Myocyte (in vitro differentiated cells): ENCODE measurements at regions not wholly inside any gene's neighbourhood (a gene's known extent, or its start where the extent isn't known, plus 50 kb on each side); places are given as distances from the start of the nearest gene placed in this dataset.
"Not testable (repeated sequence)": the region's sequence is repeated elsewhere in the genome, so short reads cannot be mapped to it uniquely, and the experiment has no call there.

Experiments used
- DNase-seq: peaks from one replicate; pipeline ENCODE4 v3.0.0-alpha.2; 2012; ENCODE audit warnings: low read depth

DNA sequence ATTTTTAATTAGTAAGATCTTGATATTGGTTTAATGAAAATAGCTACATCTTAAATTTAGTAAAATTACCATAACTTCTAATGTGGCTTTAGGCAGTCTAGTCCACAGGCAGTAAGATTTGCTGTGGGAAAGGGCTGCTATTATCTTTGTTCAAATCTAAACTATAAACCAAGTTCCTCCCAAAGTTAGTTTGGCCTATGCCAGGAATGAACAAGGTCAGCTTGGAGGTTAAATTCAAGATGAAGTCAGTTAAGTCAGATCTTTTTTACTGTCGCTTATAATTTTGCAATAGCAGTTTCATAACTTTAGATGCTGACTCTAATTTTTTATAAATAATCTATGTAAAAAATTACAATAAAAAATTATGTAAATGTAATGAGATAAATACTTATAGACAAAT, 1016.9 kb upstream of the ALCAM start:
- DNase-seq: no peak

DNA sequence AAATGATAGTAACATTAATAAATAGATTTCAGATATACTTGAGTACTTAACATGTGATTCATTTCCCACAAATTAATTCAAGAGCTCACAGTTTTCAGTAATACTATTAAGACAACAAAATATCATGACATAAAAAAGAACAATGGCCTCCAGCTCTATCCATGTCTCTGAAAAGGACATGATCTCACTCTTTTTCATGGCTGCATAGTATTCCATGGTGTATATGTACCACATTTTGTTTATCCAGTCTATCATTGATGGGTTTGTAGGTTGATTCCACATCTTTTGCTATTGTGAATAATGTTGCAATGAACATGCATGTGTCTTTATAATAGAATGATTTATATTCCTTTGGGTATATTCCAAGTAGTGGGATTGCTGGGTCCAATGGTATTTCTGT, 1012.8 kb upstream of the ALCAM start:
- no peak for DNase-seq

DNA sequence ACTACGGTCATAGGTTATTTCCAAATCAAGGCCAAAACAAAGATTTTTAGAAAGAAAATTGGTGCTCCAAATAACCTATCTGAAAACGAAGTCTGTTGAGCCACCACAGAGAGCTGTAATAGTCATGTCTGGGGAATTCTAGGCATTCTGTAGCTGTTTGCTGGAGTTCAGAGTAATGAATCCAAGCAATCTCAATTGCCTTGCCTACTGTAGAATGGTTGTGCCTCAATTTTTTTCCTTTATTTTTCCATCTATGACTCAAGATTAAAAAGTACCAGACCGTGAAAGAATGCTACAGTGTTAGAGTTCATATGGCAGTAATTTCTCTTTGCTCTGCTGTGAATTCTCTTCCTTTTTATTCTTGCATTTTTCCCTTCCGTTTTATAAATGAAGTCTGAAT, 1007.2 kb upstream of the ALCAM start:
- peak; percentile 67 for DNase-seq

GRCh38 chr3:104360038-104360437, 1006.7 kb upstream of the ALCAM start:
- DNase-seq: peak; percentile 35

DNA sequence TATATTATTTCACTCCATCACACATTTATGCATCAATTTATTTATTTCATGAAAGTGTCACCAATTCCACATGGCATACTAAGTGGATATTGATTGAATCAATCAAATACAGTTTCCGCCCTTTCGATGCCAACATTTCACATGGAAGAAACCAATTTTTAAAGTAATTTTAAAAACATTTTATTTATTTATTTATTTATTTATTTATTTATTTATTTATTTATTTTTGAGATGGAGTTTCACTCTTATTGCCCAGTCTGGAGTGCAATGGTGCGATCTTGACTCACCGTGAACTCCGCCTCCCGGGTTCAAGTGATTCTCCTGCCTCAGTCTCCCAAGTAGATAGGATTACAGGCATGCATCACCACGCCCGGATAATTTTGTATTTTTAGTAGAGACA, 1005.0 kb upstream of the ALCAM start:
- DNase-seq: not testable (repeated sequence)

DNA sequence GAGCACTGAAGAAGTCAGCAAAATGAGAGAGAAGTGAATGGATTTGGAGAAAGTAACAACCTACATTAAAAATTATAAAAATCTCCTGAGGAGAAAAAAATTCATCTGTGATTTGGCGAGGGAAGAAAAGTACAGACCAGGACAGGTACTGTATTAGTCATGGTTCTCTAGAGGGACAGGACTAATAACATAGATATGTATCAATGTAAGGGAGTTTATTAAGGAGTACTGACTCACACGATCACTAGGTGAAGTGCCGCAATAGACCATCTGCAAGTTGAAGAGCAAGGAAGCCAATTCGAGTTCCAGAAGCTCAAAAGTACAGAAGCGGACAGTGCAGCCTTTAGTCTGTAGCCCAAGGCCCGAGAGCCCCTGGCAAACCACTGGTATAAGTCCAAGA, 1004.4 kb upstream of the ALCAM start:
- DNase-seq: no peak

DNA sequence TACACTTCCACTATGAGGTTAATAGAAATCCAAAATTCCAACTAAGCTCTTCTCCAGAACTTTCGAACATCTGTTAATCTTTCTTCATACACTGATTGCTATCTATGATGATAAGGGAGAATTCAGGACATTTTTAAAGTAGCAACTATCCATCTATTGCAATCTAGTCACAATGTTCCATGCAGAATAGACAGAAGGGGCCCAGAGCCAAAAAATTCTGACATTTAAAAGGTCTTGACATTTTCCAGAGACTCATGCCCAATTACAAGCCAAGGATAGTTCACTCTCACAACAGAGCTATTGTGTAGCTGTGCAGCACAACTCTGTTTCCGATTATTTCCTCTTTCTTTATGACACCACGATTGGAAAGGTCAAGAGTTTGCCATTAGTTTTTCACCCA, 999.7 kb upstream of the ALCAM start:
- DNase-seq: no peak

DNA sequence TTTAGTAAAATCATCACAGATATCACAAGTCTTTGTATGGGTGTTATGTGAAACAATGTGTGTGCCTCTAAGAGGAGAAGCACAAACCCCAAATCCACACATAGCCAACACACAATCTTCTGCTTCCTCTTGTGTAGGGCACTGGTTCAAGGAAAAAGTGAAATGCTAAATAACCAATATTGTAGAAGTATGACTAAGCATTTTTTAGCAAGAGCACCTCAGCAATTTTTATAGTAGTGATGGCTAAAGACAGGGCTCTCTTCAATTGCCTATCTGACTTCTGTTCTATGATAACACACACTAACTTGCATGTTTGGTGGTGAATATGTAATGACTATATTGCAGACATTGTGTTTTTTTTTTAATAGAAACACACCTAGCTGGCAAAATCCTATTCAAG, 997.9 kb upstream of the ALCAM start:
- no peak for DNase-seq

- no peak for DNase-seq
These were observed 981.3 kb upstream of the ALCAM start for GRCh38 chr3:104385421-104385820.

DNA sequence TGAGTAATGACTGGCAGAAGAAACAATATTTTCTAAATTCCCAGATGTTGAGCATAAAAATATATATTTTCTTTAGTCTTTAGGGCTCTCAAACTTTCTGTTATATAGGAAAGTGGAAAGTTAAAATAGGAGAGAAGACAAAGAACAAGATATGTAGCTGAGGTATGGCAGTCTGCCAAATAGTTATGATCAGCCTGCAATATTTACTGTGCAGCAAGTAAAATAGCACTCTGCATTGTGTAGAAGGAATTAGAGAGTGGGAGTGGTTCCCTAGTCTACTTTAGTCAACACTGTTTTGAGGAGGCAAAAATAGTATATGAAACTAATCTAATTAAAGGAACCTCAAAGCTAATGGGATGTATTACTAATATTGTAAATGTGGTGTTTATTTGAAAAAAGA, 978.1 kb upstream of the ALCAM start:
- DNase-seq: peak; percentile 24

DNA sequence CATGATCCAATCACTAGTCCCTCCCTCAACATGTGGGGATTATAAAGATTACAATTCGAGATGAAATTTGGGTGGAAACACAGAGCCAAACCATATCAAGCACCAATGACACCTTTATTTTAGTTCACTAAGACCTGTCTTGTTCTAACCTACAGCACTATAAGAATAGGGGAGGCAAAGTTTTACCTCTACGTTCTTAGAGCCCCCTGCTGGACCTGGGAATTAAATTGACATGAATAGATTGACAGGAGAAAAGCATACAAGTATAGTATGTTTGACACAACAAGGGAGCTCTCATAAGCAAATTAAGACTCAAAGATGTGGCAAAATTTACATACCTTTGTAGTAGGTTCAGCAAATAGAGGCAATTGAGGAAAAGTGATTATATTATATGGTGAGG, 974.4 kb upstream of the ALCAM start:
- no peak for DNase-seq

DNA sequence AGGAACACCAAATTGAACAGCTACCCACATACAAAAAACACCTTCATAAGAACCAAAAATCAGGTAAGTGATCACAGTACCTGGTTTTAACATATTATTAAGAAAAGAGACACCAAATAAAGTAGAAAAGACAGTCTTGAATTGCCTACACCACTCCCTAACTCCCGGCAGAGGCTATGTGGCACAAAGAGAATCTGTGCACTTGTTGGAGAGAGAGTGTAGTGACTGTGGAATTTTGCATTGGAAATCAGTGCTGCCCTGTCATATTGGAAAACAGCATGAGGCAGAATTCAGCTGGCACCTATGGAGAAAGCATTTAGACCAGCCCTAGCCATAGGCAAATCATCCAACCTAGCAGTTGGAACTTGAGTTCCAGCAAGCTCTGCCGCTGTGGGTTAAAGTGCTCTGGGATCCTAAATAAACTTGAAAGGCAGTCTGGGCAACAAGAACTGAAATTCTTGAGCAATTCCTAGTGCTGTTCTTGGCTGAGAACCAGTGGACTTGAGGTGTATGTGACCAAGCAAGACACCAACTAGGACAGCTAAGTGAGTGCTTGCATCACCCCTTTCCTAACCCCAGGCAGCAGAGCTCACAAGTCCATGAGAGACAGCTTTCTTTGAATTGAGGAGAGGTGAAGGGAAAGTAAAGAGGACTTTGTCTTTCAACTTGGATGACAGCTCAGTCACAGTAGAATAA, 969.6 kb upstream of the ALCAM start:
- peak; percentile 11 for DNase-seq

- peak; percentile 78 for DNase-seq
These were observed 969.0 kb upstream of the ALCAM start for GRCh38 chr3:104397713-104398112.

GRCh38 chr3:104402902-104403301, 963.8 kb upstream of the ALCAM start:
- no peak for DNase-seq

DNA sequence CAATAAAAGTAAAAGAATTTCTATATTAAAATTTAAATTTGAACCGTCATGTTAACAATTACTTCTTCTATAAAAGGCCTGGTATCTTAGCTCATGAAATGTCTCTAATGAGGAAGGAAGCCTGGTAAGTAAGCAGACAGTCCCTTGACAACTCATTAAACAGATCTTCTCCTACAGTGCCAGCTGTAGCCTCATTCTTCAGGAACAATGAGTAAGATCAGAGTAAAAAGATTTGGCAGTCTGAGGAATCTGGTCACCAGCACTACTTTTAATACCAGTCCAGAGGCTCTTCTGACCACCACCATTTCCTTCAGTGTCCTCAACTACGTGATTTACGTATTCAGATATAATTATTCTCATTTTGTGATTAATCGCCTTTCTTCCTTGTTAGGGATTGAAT, 955.0 kb upstream of the ALCAM start:
- peak; percentile 6 for DNase-seq

- DNase-seq: no peak
These were observed 953.8 kb upstream of the ALCAM start for GRCh38 chr3:104412608-104413580.

DNA sequence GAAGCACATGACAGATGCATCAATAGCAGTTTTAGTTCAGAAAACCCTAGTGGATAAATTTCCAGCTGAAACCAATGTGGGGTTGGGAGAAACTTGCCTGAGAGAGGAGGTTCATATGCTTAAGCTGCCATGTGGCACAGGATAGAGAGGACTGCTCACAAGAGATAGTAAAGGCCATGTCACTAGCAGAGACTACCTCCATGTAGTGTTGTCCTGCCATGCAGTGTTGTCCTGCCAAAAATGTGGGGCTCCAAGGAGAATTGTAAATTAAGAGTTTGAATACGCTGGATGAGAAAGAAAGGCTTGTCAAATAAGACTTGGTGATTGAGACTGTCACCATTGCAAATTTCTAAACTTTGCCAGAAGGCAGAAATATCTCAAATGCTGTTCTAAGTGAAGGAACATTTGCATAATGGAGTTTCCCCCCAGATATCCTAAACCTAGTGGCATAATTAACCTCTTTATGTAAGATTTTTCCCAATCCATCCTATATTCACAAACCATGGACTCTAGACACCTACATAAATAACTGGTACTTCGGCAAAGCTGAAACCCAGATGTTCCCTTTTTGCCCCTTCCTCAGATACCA, 938.3 kb upstream of the ALCAM start:
- no peak for DNase-seq

DNA sequence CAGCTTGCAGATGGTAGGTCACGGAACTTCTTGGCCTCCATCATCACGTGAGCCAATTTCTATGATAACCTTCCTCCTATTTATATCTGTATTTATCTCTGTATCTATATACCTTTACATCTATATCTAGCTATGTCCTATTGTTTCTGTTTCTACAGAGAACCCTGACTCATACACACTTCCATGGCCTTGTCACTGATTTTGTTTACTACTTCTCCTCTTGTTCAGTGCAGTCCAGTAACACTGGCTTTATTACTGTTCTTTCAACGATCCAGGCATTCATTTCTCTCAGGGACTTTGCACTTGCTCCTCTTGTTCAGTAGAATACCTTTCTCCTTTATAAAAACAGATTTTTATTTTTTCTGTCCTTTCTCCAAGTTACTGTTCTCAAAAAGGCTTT, 937.0 kb upstream of the ALCAM start:
- no peak for DNase-seq

DNA sequence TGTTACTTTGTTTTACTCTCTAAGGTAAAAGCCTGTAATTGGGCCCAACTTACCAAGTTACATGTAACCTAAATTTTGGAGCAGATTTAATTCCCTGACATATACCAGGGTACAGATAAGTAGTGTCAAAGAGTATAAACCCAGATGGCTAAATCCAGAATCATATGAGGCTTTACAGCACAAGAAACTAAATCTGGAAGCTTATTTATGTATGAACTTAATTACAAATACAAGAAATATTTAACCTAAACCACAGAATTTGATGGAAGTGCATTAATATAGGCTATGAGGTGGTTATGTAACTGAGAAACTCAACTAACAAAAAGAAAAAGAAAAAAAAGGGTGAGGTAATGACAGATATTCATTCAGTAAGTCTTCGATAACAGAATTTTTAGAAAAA, 930.2 kb upstream of the ALCAM start:
- no peak for DNase-seq

GRCh38 chr3:104437131-104437750, 929.5 kb upstream of the ALCAM start:
- peak; percentile 87 for DNase-seq

DNA sequence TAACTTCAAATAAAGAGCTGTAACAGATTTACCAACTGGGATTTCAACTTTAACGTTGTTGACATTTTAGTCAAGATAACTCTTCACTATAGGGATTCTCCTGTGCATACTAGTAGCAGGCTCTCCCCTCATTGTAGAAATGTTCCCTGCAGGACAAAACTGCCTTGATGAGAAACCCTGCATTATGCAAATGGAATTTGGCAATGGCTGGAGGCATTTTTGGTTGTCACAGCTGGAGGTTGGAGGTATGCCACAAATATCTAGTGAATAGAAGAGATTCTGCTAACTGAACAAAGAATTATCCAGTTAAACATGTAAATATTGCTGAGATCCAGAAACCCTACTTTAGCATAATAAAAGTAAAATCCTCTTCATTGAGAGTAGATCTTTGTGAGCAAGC, 928.8 kb upstream of the ALCAM start:
- peak; percentile 69 for DNase-seq

DNA sequence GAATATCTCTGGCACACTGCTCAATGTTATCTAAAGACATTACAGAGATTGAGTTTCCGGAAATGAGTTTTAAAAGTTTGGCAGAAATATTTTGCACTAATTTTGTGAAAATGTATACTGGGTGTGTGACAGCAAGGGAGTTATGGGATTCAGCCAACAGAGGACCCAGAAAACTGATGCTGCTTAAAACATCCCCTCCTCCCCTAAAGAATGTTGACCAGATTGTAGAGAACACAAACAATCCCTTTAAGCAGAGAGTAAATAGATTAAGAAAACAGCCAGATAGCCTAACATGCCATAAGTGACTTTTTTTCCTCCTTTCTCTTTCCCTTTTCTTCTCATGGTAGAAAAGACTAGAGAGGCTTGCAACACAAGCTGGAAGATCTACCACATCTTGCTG, 928.0 kb upstream of the ALCAM start:
- DNase-seq: no peak
